NCI-H82 treated with DMSO at 0.1 percent for 48 hours (cell line): ENCODE measurements at regions not wholly inside any gene's neighbourhood (a gene's known extent, or its start where the extent isn't known, plus 50 kb on each side); places are given as distances from the start of the nearest gene placed in this dataset.

Source experiments
- DNase-seq: peaks from one replicate; lab custom pipeline; 2025; ENCODE audit not compliant: unreplicated experiment; lab: John Stamatoyannopoulos, UW

DNA sequence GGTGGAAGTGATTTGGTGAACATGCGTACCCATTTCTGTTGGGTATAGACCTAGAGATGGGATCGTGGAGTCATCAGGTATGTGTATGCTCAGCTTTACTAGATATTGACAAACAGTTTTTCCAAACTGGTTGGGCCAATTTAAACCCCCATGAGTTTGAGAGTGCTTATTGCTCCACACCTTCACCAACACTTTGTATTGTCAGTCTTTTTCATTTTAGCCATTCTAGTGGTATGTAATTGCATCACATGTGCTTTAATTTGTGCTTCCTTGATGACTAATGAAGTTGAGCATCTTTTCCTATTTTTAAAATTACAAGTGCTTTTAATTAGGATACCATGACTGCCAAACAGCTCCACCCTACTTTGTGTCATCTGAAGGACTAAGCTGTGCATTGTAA is 158.9 kb upstream of the AKIRIN2 start:
- DNase-seq: no peak

DNA sequence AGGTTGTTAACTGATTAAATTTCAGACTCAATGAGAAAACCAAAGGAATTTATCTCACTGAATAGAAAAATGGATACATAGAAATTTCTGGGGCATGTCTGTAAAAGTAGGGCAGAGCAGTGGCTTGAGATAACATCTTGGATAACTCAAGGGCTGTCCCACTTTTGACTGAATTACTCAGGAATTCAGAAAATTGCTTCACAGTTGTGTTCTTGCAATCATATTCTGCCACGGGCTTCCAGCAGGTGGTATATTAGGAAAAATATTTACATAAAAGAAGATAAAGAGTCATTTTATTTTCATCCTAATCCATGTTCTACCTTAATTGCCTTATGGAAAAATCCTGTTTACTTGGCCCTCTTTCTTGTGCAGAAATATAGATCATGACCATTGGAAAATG is 156.4 kb upstream of the AKIRIN2 start:
- no peak for DNase-seq

DNA sequence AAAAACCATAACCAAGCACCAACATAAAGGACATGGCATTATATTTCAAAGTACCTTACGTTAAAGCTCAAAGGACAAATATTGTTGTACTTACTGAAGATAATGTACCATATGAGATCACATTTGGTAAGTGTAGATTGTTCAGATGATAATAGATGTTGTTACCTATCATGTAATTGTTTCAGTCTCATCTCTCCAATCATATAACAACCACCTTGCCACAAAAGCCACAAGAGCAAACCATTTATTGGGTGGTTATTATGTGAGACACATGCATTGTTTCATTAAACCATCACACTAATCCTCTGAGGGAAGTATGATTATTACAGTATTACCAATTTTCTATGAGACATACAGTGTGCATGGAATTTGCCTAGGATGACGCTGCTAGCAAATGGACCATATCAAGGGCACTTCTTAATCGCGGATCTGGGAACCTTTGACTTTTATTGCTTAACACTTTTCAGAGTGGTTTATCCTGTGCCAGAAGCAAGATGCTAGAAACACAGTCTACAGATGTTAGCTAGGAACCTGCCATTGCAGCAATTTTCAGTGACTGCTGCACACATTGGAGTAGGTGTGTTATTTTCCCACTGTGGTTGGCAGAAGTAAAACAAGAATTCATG is 149.8 kb upstream of the AKIRIN2 start:
- DNase-seq: no peak

DNA sequence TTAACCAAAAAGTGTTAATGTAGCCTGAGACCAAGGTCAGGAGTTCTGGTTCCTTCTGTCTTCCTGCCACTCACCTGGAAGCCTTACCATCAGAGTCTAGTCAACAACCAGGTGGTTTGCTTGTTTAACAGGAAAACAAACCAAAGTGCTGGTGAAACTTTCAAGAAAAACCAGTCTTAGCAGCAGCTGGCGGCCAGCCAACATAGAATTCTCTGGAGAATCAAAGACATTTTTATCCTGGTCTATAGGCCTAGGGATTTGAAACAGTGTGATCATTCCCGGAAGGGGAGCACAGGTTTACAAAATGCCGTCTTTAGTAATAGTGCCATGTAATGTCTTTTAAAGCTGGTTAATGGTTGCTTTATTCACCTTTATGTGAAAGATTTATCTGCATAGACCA is 146.6 kb upstream of the AKIRIN2 start:
- DNase-seq: no peak

DNA sequence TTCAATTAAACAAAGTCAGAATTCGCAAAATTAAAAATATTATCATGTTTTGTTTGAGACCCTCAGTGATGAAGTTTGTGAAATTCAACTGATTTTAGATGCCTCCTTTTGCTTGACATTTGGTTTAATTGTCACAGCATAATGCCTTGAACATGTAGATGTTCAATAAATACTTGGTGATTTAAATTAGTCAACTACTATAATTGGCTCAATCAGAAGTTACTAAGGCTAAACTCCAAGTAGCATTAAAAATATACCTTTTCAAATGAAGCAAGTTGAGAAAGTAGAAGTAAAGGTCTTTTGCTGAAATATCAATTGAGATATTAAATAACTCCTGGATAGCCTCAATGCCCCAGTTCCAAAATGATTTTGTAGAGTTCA is 145.8 kb upstream of the AKIRIN2 start:
- DNase-seq: no peak

DNA sequence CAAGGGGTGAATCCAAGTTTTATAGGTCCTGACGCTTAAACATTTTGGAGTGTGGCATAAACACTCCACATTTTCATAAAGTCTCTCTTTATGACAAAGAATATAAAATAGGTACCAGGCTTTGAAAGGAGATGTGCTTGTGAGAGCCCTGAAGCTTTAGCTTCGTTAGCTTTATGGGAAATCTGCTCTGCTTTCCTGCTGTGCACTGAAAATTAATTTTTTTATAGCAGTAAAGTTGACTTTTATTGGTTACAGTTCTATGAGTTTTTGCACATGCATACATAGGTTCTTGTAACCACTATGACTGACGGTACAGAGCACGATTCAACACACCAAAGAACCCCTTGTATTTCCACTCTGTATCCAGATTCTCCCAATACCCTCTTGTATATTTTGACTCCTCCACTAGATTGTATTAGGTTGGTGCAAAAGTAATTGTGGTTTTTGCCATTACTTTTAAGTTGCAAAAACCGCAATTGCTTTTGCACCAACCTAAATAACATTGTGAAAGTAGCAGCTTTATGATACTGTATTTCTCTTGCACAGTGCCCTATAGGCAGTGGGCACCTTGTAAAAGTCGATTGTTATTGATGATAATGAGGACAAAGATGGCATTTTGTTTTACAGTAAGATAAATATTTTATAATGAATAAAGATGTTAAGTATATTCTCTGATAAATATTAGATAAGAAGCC is 145.2 kb upstream of the AKIRIN2 start:
- DNase-seq: no peak

DNA sequence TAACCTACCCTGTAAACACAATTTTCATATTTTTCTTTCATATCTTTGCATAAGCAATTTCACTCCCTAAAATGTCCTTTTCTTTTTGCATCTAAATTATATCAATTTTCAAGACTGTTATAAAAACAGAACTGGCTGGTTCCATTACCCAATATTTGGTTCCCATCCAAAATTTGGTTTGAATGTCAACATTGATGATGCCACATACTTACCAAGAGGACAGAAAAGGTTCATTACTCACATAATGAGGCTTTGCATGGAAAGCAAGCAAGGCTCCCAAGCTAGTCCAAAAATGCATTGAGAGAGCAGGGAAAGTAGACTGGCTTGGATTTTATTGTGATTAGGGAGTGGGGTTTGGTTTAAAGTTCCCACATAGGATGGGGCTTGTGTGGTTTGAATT is 144.4 kb upstream of the AKIRIN2 start:
- DNase-seq: no peak

DNA sequence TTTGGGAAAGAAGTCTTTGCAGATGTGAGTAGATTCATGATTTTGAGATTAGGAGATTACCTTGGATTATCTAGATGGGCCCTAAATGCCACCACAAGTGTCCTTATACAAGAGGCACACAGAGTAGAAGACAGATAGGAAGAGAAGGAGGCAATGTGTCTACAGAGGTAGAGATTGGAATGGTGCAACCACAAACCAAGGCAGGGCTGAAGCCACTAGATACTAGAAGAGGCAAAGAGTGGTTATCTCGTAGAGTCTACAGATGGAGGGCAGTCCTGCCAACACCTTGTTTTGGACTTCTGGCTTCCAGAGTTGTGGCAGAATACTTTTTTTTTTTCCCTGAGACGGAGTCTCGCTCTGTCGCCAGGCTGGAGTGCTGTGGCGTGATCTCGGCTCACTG is 138.3 kb upstream of the AKIRIN2 start:
- DNase-seq: no peak

DNA sequence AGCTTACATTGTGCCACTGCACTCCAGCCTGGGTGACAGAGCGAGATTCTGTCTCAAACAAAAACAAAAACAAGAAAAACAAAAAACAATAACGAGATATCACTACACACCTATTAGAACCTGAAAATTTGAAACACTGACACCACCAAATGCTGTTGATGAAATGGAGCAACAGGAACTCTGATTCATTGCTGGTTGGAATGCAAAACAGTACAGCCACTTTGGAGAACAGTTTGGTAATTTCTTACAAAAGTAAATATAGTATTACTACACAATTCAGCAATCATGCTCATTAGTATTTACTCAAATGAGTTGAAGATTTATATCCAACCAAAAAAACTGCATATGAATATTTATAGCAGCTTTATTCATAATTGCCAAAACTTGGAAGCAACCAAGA is 135.8 kb upstream of the AKIRIN2 start:
- no peak for DNase-seq

DNA sequence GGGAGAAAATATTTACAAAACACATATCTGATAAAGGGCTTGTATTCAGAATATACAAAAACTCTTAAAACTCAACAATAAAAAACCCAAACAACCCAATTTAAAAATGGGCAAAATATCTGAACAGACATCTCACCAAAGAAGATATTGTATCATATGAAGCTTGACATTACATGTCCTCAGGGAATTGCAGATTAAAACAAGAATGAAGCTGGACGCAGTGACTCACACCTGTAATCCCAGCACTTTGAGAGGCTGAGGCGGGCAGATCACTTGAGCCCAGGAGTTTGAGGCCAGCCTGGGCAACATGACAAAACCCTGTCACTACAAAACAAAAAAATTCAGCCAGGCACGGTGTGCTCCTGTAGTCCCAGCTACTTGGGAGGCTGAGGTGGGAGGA is 135.4 kb upstream of the AKIRIN2 start:
- no peak for DNase-seq

DNA sequence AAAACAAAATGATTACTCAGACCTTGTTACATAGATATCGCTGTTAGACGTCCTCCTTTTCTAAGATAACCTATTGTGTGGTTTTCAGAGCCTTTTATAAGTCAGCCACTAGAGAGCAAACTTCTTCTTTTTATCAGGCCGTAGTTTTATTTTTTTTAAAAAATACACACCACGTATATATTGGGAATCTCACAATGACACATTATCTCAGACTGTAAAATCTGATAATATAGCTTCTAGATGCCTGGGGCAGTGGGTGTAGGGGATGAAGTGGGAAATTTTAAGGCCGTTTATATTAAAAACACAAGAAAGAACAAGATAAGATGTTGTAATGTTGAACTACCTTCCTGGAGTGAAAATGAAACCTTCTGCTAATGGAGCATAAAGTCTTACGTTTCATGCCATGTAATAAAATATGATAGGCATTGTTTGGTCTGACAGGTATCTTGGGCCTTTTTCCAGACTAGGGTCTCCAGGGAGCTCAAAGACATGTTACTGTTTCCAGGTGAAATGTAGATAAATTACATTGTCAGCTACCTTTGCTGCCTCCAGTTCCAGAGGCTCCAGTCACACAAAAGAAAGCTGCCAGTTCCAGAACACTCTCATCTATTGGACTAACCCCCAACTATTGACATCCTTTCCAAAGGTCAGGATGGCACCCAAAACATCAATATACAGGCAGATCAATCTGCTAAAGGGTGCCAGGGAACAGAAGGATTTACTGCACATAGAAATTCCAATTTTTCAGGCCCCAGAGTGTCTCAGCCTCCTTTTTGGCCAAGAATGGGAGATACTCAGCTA is 130.2 kb upstream of the AKIRIN2 start:
- peak; percentile 2 for DNase-seq

DNA sequence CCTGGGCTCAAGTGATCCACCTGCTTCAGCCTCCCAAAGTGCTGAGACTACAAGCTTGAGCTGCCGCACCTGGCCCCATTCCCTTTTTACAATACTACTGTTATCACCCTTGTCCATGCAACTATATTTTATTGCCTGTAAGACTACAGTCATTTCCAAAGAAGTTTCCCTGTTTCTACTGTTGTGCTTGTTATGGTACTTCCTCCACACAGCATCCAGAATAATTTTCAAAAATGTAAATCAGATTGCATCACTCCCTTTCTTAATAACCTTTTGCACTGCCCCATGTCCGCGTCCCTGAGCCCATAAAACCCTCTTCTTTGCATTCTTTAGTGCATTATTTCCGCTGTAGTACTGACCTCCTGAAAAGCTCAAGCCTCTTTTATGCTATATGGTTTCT is 128.9 kb upstream of the AKIRIN2 start:
- DNase-seq: no peak

DNA sequence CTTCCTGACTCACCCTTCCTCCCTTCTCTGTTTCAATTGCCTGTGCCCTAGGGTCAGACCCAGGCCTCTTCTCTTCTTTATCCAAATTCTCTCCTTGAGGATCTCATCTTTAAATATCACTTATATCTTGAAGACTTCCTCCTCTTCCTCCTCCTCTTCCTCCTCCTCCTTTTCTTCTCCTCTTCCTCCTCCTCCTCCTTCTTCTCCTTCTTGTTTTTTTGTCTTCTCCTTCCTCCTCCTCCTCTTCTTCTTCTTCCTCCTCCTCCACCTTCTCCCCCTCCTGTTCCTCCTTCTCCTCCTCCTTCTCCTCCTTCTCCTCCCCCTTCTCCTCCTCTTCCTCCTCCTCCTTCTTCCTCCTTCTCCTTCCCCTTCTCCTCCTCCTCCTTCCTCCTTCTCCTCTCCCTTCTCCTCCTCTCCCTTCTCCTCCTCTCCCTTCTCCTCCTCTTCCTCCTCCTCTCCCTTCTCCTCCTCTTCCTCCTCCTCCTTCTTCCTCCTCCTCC is 127.6 kb upstream of the AKIRIN2 start:
- no peak for DNase-seq

DNA sequence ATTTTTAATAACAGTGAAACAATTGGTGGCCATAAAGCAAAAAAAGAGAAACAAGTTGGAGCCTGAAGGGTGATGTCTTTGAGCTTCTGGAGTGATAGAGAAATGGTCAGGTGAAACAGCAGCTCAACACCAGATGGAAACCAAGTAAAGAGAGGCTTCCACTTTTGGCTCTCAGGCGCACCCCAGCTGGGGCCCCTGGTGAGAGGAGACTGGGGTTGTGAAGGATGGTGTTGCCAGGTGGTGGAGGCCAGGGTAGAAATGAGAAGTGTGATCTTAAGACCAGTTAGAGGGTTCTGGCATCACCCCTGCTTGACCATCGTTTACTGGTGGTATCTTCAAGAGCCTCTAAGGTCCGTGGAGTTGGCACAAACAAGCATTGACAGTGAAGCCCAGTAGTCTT is 126.0 kb upstream of the AKIRIN2 start:
- no peak for DNase-seq

DNA sequence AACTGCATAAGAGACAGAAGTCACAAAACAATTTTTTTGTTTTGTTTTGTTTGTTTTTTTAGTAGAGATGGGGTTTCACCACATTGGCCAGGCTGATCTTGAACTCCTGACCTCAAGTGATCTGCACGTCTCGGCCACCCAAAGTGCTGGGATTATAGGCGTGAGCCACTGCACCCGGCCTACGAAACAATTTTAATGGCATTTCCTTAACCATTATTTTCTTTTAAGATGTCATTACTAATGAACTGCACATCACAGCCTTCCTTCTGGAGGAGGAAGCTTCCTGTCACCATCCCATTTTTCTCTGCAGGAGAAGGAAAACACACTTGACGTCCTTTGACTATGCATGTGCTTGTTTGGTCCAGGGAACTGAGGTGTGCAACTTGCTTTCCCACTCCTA is 125.3 kb upstream of the AKIRIN2 start:
- DNase-seq: no peak

DNA sequence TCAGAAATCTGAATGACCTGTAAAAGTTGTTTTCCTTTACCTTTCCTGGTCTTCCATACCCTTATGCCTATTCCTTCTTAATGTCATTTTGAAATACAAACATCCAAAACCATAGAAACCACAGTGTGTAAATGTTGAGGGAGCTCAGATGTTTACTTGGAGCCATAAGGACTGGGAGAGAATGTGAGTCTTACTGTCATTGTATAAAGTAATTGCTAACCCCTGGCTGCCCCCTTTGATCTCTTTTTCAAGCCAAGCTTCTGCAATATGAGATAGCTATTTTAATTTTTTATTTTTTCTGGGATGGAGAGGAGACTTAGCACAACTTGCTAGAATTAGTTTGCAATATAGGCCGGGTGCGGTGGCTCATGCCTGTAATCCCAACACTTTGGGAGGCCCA is 124.4 kb upstream of the AKIRIN2 start:
- DNase-seq: no peak

DNA sequence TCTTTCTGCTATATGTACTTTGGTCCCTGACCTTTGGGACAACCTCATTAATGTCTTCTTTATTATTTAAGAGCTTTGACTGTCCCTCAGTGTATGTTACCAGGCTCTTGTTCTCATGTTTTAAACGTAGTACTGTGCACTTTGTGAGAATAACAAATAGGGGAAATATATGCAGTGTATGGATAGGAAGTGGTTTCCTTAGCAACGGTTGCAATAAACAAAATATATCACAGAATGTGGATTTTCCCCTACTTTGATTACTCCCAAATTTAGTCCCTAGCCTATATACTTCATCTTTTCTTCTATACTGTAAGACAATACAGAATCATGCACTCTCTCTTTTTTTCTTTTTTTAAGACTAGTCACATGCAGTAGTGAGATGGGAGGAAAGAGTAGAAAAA is 123.8 kb upstream of the AKIRIN2 start:
- no peak for DNase-seq

DNA sequence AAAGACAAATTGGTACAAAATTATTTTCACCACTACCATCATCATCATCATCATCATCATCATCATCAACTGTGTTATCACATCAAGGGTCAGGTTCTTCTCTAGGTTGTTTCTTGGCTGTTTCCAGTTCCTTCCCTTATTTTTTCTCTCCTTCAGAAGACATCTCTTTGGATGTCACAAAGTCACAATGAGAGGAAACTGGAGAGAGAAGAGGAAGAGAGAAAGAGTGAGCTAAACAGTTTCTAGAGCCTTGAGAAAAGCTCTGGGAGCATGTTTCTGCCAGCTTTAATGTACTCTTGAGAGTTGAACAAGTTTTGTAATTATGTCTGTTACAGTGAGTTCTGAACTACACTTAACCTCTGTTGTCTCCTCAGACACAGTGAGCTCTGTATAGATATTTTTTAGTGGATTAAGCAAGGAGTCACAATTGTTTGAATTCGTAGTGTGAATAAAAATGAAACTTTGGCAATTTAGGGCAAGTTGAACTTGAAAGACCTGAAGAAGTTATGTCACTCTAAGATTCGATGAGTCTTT is 123.0 kb upstream of the AKIRIN2 start:
- no peak for DNase-seq

DNA sequence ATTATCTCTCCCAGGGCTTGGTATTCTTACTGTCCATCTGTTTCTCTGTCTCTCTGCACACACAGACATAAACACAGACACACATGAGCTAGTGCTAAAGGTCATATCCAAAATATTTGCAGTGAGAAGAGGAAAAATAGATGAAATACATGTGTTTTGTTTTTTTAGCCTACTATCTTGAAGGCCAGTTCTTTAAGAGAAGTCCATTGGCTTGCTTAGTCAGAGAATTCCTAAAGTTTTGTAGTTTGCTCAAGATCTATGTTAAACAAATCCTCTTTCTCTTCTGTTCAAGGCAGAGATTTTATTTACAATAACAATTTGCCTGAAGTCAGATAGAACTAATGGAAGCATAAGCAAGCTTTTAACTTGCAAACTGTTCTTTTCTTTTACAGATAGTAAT is 120.0 kb upstream of the AKIRIN2 start:
- no peak for DNase-seq

DNA sequence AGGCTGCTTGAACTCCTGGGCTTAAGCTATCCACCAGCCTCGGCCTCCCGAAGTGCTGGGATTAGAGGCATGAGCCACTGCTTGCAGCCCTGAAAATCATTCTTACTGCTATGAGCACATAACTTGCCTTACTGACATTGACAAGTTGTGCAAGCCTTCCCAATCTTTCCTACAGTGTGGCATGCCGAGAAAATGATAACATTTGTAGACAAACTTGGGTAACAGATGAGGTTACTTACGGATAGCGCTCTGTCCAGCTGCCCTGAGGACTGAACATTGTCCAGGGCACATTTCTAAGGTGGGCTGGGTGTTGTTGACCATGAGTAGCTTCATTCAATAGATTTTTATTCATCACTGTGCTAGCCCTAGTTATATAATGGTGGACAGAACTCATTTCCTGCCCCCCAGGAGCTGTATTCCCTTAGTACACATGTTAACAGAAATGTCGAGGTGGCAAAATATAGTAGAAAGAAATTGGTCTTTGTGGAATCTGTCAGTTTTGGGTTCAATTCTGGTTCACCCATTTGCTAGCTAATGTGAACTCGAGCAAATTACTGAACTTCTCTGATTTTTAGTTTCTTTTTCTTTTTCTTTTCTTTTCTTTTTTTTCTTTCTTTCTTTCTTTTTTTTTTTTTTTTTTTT is 118.4 kb upstream of the AKIRIN2 start:
- DNase-seq: no peak

DNA sequence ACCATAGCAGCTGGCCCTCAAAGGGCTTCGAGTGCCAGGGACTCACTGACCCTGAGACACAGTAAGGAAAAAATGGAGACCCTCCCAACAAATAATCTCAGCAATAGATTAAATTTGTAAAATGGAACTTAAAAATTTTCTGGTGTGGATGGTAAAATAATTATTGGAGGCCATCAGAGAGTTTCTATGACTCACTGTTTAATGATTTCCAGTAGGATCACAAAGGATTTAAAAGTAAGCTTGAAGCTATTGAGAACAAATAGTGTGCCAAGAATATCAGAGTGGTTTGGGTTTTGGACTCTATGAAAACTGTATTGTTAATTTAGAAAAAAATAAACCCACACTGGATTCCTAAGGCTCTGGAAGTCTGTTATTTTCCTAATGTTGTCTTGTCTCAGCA is 115.2 kb upstream of the AKIRIN2 start:
- DNase-seq: no peak
